Dendritic cell treated with granulocyte-macrophage colony-stimulating factor and Interleukin-4, amounts not matched to agents 40 ng/mL and 50 ng/mL, for 4 days (primary cell): ENCODE measurements at regions not wholly inside any gene's neighbourhood (a gene's known extent, or its start where the extent isn't known, plus 50 kb on each side); places are given as distances from the start of the nearest gene placed in this dataset.

Source experiments
- H3K27ac Mint-ChIP-seq: one replicate; pipeline ENCODE4 v1.8.0; 2022; ENCODE audit warnings: mild to moderate bottlenecking, mixed read lengths
- H3K27me3 Mint-ChIP-seq: one replicate; pipeline ENCODE4 v1.8.0; 2022; ENCODE audit warnings: mild to moderate bottlenecking, mixed read lengths
- H3K36me3 Mint-ChIP-seq: one replicate; pipeline ENCODE4 v1.8.0; 2022; ENCODE audit warnings: low read depth, mixed read lengths
- H3K4me1 Mint-ChIP-seq: one replicate; pipeline ENCODE4 v1.8.0; 2022; ENCODE audit warnings: low read depth, mixed read lengths
- H3K4me3 Mint-ChIP-seq: one replicate; pipeline ENCODE4 v1.8.0; 2022; ENCODE audit warnings: mild to moderate bottlenecking, moderate library complexity, mixed read lengths
- H3K9me3 Mint-ChIP-seq: one replicate; pipeline ENCODE4 v1.8.0; 2022; ENCODE audit warnings: mixed read lengths
- intact Hi-C: fragments of 100-400 bp; cut with micrococcal nuclease; formaldehyde crosslinking; loops from one replicate; pipeline ENCODE4 v1.15.0; 2022

DNA sequence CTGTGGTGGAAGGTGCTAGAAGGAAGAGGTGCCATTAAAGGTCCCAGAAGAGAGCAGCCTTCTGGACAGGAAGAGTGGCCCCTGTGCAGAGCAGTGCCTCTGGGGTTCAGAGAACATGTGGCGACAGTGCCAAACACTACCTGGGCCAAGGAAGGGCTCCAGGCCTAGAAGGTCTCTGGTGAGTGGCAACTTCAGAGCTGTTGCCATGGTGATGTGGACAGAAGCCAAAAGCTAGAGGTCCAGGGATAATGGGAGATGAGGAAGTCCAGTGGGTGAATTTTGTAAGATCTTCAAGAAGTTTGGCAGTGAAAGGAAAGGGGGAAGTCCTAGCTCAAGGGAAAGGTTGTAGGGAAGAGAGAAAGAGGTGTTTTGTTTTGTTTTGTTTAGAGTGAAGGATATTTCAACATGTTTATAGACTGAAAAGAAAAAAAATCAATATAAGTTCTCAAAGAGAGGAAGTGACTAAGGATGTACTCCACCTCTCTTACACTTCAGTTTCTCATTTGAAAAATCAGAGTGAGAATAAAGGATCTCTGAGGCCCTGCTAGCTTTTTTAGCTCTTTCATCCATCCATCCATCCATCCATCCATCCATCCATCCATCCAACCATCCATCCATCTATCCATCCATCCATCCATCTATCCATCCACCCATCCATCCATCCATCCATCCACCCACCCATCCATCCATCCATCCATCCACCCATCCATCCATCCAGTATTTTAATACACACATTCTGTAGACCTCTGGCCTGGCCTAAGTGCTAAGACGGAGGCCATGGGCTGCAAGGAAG, 77.1 kb upstream of the DUSP5 start:
- Mint-ChIP-seq H3K4me3 (no peak overlapping the region), H3K36me3 (no peaks in the 10 kb centered on the region), H3K27ac (peak overlapping the region; percentile 17), H3K4me1 (peaks cover 68% of the 10 kb centered on the region), H3K9me3 (no peaks in the 10 kb centered on the region), H3K27me3 (no peaks in the 10 kb centered on the region)
- intact Hi-C loops = loop anchor here (5.0 to 10.0 kb wide), 2 partner anchors 82 to 114 kb away; no protein-coding TSS in a partner anchor

GRCh38 chr10:110421512-110422138, 76.1 kb upstream of the DUSP5 start:
- intact Hi-C loops = loop anchor here (5.0 to 10.0 kb wide), 2 partner anchors 81 to 113 kb away; no protein-coding TSS in a partner anchor

DNA sequence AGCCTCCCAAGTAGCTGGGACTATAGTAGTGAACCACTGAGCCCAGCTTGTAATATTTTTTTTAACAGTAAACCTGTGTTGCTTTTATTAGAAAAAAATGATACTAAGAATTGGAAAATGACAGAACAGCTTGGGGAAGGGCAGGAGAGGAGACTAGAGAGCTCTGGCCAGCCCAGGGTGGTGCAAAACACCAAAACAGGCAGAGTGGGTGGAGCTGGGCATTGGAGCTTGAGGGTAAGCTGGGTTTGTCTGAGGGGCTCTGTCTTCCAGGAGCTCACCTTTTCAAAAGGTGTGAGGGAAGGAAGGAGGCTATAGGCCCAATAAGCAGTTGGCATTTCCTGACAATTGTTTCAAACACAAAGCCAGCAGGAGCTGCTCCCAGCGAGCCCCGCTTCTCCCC, 75.2 kb upstream of the DUSP5 start:
- H3K27ac Mint-ChIP-seq = peak overlapping the region; percentile 60
- H3K4me1 Mint-ChIP-seq = peaks cover 81% of the 10 kb centered on the region
- H3K4me3 Mint-ChIP-seq = no peak overlapping the region
- H3K9me3 Mint-ChIP-seq = no peaks in the 10 kb centered on the region
- no peaks in the 10 kb centered on the region for H3K27me3 Mint-ChIP-seq
- no peaks in the 10 kb centered on the region for H3K36me3 Mint-ChIP-seq
- intact Hi-C loops = loop anchor here (5.0 to 10.0 kb wide), 2 partner anchors 80 to 112 kb away; no protein-coding TSS in a partner anchor

More at GRCh38 chr10:110421512-110422138, 76.1 kb upstream of the DUSP5 start:
- Mint-ChIP-seq H3K27ac (peak overlapping the region; percentile 17), H3K27me3 (no peaks in the 10 kb centered on the region), H3K36me3 (no peaks in the 10 kb centered on the region), H3K9me3 (no peaks in the 10 kb centered on the region), H3K4me3 (no peak overlapping the region), H3K4me1 (peaks cover 72% of the 10 kb centered on the region)

DNA sequence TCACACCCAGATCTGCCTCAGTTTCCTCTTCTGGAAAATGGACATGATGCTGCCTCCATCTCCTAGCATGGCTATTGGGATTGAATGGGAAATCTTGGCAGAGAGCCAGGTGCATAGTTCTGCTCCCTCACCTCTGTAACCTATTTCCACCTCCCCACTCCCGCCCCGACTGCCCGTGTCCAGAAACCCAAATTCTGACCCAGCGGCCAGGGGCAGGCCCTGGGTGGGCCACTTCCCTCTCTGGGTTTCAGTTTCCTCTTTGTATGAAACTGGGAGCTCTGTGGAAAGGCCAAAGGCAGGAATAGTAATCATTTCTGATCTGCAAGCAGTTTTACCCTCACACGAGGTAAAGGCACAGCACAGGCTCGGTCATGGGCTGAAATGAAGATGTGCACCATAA, 74.1 kb upstream of the DUSP5 start:
- H3K4me3 Mint-ChIP-seq = no peak overlapping the region
- H3K9me3 Mint-ChIP-seq = no peaks in the 10 kb centered on the region
- no peaks in the 10 kb centered on the region for H3K36me3 Mint-ChIP-seq
- intact Hi-C loops = loop anchor here (5.0 to 10.0 kb wide), 2 partner anchors 79 to 111 kb away; no protein-coding TSS in a partner anchor
- H3K27ac Mint-ChIP-seq = peak overlapping the region; percentile 60
- H3K27me3 Mint-ChIP-seq = no peaks in the 10 kb centered on the region
- H3K4me1 Mint-ChIP-seq = peaks cover 90% of the 10 kb centered on the region

DNA sequence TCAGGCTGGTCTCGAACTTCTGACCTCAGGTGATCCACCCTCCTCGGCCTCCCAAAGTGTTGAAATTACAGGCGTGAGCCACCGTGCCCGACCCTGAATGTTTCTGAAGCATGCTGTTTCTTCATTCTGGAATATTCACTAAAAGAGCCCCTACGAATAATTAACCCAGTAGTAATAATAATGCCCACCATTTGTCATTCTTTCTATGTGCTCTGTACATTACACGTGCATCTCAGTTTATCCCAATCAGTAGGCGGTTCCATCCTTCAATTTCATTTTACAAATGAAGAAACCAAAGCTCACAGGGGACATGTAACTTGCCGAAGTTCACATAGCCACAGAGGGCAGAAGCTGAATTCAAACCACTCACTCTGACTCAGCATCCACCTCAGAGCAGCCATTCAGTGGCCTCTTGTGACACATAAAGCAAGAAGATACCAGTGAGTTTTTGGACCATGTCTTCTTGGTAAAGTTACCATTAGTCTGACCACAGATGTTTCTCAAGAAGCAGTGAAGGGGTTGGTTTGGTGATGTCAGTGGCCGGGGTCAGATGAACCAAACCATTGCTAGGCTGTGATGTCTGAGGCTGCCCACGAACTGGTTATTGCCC, 71.9 kb upstream of the DUSP5 start:
- peaks cover 84% of the 10 kb centered on the region for H3K4me1 Mint-ChIP-seq
- peaks cover 6% of the 10 kb centered on the region for H3K27me3 Mint-ChIP-seq
- no peaks in the 10 kb centered on the region for H3K36me3 Mint-ChIP-seq
- H3K4me3 Mint-ChIP-seq = no peak overlapping the region
- H3K9me3 Mint-ChIP-seq = no peaks in the 10 kb centered on the region
- H3K27ac Mint-ChIP-seq = peak overlapping the region; percentile 69
- intact Hi-C loops = loop anchor here (10.0 kb wide), 1 partner anchor 109 kb away; no protein-coding TSS in a partner anchor

DNA sequence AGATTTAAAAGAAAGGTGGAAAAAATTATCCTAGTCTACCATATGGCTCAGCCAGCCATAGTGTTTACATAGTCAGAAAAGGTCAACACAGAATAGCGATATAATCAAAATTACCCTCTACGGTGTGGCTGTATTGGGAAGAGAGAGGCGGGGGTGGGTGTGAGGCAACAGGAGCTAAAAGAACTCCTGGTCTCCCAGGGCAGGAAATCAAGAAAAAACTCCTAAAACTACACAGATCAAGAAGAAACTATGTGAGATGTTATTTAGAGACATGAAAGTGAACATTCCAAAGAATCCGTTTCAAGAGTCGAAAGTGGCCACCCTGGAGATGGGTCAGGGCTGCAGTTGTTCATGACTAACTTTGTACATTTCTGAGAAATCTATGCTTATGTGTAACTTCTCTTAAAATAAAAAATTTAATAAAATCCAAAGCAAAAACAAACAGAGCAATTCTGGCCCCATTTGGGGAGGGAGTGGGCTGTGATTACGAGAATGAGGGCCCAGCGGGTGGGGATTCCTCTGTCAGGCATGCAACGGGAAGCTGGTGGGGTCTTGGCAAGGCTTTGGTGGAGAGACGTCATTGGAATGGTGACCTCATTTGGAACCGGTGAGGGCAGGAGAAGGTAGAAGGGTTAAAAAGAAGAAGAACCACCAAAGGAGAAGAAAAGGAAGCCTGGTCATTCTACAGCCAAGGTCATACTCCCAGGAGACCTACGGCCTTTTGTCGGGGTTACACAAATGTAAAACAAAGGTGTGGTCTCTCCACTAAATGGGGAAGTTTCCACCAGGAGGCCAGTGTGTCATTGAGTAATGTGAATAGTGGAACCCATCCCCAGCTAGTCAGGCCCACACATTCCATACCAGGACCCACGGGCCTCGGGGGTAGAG, 71.2 kb upstream of the DUSP5 start:
- peak overlapping the region; percentile 69 for H3K27ac Mint-ChIP-seq
- H3K27me3 Mint-ChIP-seq = peaks cover 8% of the 10 kb centered on the region
- no peaks in the 10 kb centered on the region for H3K36me3 Mint-ChIP-seq
- no peak overlapping the region for H3K4me3 Mint-ChIP-seq
- intact Hi-C loops = loop anchor here (10.0 kb wide), 1 partner anchor 108 kb away; no protein-coding TSS in a partner anchor
- peaks cover 80% of the 10 kb centered on the region for H3K4me1 Mint-ChIP-seq
- H3K9me3 Mint-ChIP-seq = no peaks in the 10 kb centered on the region

- peak overlapping the region; percentile 9 for H3K27ac Mint-ChIP-seq
- H3K4me3 Mint-ChIP-seq = no peak overlapping the region
- H3K9me3 Mint-ChIP-seq = no peaks in the 10 kb centered on the region
- peaks cover 12% of the 10 kb centered on the region for H3K27me3 Mint-ChIP-seq
- intact Hi-C loops = loop anchor here (10.0 kb wide), 1 partner anchor 106 kb away; no protein-coding TSS in a partner anchor
- no peaks in the 10 kb centered on the region for H3K36me3 Mint-ChIP-seq
- peaks cover 63% of the 10 kb centered on the region for H3K4me1 Mint-ChIP-seq
Measured at GRCh38 chr10:110429301-110429700, 68.4 kb upstream of the DUSP5 start.

DNA sequence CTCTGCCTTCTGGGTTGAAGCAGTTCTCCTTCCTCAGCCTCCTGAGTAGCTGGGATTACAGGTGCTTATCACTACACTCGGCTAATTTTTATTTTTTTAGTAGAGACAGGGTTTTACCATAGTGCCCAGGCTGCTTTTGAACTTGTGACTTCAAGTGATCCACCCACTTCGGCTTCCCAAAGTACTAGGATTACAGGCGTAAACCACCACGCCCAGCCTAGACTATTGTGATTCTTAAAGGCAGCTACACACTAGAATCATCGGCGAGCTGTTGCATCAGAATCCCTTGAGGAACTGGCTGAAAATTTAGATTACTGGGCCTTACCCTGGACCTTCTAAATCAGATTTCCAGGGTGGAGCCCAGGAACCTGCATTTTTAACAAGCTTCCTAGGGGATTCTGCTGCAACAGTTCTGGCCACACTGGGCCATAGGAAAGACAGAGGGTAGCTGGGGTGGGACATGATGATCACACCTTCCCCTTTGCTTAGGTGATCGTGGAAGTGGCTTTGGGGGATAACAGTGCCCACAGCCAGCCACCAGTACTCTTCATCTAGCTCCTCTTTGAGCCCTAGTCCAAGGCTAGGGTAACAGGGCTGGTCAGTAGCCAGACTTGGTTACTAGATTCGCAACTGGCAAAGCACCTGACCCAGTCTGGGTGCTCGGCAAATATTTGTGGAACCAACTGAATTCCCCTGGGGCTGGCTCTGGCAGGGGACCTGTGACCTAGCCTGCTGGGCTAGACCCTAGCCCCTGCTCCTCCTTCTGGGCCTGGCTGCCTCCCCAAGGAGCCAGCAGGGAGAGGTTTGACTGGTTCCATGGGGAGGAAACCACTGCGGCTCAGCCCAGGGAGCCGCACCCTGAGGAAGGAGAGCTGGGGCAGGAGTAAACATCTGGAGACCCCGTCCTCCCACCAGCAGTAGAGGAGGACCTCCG, 67.1 kb upstream of the DUSP5 start:
- Mint-ChIP-seq H3K4me1 (peaks cover 52% of the 10 kb centered on the region), H3K4me3 (no peak overlapping the region), H3K27me3 (peaks cover 12% of the 10 kb centered on the region), H3K36me3 (no peaks in the 10 kb centered on the region), H3K9me3 (no peaks in the 10 kb centered on the region), H3K27ac (no peak overlapping the region)
- intact Hi-C loops = no loop called here

DNA sequence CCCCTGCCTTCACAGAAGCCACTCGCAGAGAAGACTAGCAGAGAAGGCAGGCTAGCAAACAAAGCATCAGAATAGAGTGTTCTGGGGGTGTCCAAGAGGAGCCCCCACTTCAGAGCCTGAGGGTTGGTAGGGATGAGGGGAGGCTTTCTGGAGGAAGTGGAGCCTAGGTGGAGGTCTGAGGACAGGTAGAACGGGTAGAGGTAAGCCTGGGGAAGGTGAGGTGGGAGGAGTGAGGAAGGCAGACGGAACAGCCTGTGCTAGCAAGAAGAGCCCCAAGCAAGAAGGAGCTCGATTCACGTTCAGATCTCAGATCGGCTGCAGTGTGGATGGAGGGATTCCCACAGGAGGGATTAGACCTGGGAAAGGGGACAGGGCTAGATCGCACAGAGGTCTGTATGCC, 66.0 kb upstream of the DUSP5 start:
- intact Hi-C loops = no loop called here
- Mint-ChIP-seq H3K27me3 (peaks cover 14% of the 10 kb centered on the region), H3K27ac (no peak overlapping the region), H3K36me3 (no peaks in the 10 kb centered on the region), H3K9me3 (no peaks in the 10 kb centered on the region), H3K4me1 (peaks cover 42% of the 10 kb centered on the region), H3K4me3 (no peak overlapping the region)

DNA sequence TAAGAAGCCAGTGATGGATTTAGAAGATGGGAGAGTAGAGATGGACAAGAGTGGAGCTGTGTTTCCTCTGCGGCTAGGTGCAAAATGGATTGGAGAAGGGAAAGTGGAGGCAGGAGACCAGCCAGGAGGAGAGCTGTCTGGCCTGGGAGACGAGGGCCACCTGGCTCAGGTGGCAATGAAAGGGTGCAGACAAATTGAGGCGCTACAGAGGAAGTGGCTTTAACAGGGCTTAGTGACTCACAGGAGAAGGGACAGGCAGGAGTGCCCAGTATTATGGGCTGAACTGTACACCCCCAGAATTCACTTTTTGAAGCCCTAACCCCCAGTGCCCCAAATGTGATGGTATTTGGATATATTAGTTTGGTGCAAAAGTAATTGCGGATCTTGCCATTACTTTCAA, 65.6 kb upstream of the DUSP5 start:
- peaks cover 14% of the 10 kb centered on the region for H3K27me3 Mint-ChIP-seq
- no peak overlapping the region for H3K4me3 Mint-ChIP-seq
- H3K36me3 Mint-ChIP-seq = no peaks in the 10 kb centered on the region
- intact Hi-C loops = no loop called here
- H3K4me1 Mint-ChIP-seq = peaks cover 38% of the 10 kb centered on the region
- H3K9me3 Mint-ChIP-seq = no peaks in the 10 kb centered on the region
- H3K27ac Mint-ChIP-seq = no peak overlapping the region

GRCh38 chr10:110432814-110433565, 64.7 kb upstream of the DUSP5 start:
- intact Hi-C loops = no loop called here
- H3K36me3 Mint-ChIP-seq = no peaks in the 10 kb centered on the region
- no peak overlapping the region for H3K27ac Mint-ChIP-seq
- peaks cover 14% of the 10 kb centered on the region for H3K27me3 Mint-ChIP-seq
- no peaks in the 10 kb centered on the region for H3K9me3 Mint-ChIP-seq
- peaks cover 29% of the 10 kb centered on the region for H3K4me1 Mint-ChIP-seq
- no peak overlapping the region for H3K4me3 Mint-ChIP-seq

DNA sequence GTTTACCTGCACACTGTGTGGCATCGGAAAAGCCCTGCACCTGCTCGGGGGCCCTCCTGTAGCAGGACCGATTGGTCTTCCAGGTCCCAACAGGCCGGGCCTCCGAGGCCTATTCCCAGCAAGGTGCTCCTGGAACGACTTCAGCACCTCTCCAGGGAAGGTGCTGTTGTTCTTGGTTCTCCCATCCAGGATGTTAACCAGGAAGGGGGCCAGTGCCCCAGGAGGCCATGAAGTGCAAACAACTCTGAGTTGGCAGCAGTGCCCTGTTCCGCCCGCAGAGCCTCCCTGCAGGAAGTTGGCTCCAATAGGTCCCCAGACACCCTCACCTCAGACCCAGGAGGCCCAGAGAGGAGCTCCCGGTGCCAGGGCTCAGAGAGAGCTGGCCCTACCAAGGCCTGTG, 64.0 kb upstream of the DUSP5 start:
- no peak overlapping the region for H3K27ac Mint-ChIP-seq
- no peaks in the 10 kb centered on the region for H3K36me3 Mint-ChIP-seq
- peaks cover 23% of the 10 kb centered on the region for H3K4me1 Mint-ChIP-seq
- intact Hi-C loops = no loop called here
- no peak overlapping the region for H3K4me3 Mint-ChIP-seq
- no peaks in the 10 kb centered on the region for H3K9me3 Mint-ChIP-seq
- peaks cover 14% of the 10 kb centered on the region for H3K27me3 Mint-ChIP-seq
